ENCODE measurements at regions not wholly inside any gene's neighbourhood (a gene's known extent, or its start where the extent isn't known, plus 50 kb on each side); places are given as distances from the start of the nearest gene placed in this dataset.

DNA sequence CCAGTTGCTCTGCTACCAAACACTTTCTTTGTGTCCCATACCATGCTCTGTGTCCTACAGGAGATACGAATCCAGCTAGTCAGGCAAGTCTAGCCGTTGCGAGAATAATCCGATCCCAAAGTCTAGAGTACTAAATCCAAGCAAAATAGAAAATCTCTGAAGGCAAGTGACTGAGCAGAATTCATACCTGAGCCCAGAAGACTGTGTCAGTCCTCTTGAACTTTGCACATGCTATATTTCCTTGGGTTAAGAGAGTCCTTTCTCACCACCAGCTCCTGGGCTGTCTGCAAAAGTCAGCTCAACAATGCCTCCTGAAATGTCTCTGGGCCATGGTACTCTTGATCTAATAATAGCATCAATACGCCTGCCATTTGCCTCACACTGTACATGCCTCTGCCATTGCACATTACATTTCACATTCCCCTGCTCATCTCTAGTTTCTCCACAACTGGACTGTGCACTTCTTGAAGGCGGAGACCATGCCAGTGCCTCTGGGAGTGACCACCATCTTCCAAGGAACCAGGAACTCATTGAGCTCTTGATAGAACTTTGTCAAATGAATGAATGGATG lies 265.8 kb upstream of the ID2 start (continued):
- no peak for TF ChIP-seq CTCF (tag by site-specific recombination; IDR thresholded peaks at IDR 0.05)
- no peak for TF ChIP-seq ZNF350 (tag by site-specific recombination; IDR thresholded peaks at IDR 0.05)
- no peak for TF ChIP-seq ZSCAN23 (tag by site-specific recombination; IDR thresholded peaks at IDR 0.05)
- no peak for TF ChIP-seq ZNF623 (tag by site-specific recombination; IDR thresholded peaks at IDR 0.05)
- TF ChIP-seq ZNF48 (tag by site-specific recombination; IDR thresholded peaks at IDR 0.05) = no peak
- TF ChIP-seq SETDB1 (IDR thresholded peaks at IDR 0.05; ENCODE audit: insufficient read length, low read length) = no peak
- TF ChIP-seq GLIS1 (tag by site-specific recombination; IDR thresholded peaks at IDR 0.05) = no peak

DNA sequence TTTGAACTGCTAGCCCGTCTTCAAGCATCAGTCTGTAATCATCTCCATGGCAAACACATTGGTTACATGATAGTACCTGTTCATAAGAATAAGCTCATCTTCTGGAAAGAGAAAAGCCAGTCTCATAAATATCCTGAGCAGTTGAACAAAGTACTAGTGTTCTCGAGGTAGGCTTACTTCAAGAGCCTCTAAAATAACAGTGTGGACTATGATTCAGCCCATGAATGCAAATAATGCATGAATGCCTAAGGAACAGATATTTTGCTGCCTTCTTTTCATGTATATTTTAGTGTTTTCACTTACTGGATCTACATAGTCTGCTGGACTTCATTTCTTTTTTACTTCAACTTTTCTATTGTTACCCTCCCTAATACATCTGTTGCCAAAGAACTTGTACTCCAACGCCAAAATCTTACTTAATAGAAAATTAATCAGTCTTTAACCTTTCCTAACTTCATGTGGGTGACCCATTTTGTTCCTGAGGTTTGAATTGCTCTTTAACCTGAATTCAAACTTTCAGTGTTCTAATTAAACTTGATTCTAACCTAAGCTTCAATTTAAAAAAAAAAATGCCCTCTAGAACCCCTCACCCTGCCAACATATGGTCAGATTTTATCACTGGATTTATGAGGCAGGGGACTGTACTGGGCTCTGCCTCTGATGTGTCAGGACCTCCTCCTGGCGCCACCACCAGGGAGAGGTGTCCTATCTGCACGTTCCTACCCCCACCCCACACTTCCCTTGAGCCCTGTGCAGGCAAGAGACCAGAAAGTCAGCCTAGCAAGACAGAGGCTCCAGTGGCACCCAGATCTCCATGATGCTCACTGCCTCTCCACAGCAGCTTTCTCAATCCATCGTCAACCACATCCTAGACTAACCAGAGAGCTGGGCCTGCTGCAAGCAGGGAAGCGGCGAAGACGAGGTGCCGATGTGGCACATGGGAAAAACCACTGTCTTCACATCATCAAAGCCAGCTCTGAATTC lies 264.7 kb upstream of the ID2 start:
- Histone ChIP-seq H3K4me3 (ENCODE audit: low read depth, low read length) (no peak overlapping the region), H3K4me1 (ENCODE audit: control insufficient read depth, insufficient read depth, low read length) (no peaks in the 10 kb centered on the region; the same call in 1 of the 2 replicates), H3K27ac (ENCODE audit: extremely low read depth, low read depth, low read length) (no peak overlapping the region), H3K9me3 (ENCODE audit: control insufficient read depth, insufficient read depth, low read depth, low read length) (no peaks in the 10 kb centered on the region), H3K36me3 (ENCODE audit: control insufficient read depth in 2 of 2, insufficient read depth in 1 of 2, low read length in 2 of 2) (no peaks in the 10 kb centered on the region)
- no peak for TF ChIP-seq ZNF266 (tag by site-specific recombination; IDR thresholded peaks at IDR 0.05; ENCODE audit: low read depth)
- no peak for TF ChIP-seq ZNF707 (tag by site-specific recombination; IDR thresholded peaks at IDR 0.05)
- TF ChIP-seq ZBTB20 (tag by site-specific recombination; IDR thresholded peaks at IDR 0.05) = no peak
- no peak for TF ChIP-seq WT1 (tag by site-specific recombination; IDR thresholded peaks at IDR 0.05)
- ChIA-PET CTCF (no interaction called here), POLR2A (no interaction called here)

DNA sequence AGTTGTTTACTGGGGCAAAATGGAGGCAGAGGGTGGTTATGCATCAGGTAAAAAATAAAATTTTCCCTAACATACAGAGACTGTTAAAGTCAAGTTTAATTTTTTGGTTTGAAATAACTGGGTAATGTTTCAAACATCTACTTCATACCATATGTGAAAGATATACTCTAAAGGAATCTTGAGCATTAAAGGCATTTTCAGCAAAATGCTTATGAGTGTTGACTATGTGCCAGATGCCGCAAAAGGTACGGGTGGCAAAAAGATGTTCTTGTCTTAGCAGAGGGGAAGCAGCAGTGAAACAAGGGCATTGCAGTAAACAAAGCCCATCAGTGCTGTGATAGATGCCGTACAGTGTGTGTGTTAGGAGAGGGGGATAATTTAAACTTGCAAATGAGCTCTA lies 263.1 kb upstream of the ID2 start:
- Histone ChIP-seq H3K9me3 (ENCODE audit: control insufficient read depth, insufficient read depth, low read depth, low read length) (no peaks in the 10 kb centered on the region), H3K4me1 (ENCODE audit: control insufficient read depth, insufficient read depth, low read length) (no peaks in the 10 kb centered on the region), H3K36me3 (ENCODE audit: control insufficient read depth in 2 of 2, insufficient read depth in 1 of 2, low read length in 2 of 2) (no peaks in the 10 kb centered on the region), H3K4me3 (ENCODE audit: low read depth, low read length) (no peak overlapping the region), H3K27ac (ENCODE audit: extremely low read depth, low read depth, low read length) (no peak overlapping the region)
- POLR2A ChIA-PET = no interaction called here
- TF ChIP-seq ZNF76 (tag by site-specific recombination; IDR thresholded peaks at IDR 0.05; ENCODE audit: borderline replicate concordance, low read depth) (no peak), HOXD13 (CRISPR knock-in tag; IDR thresholded peaks at IDR 0.05; ENCODE audit: borderline replicate concordance) (no peak), ZNF624 (tag by site-specific recombination; IDR thresholded peaks at IDR 0.05) (no peak), ZEB2 (tag by site-specific recombination; IDR thresholded peaks at IDR 0.05) (no peak), PRDM6 (tag by site-specific recombination; IDR thresholded peaks at IDR 0.05) (no peak), ZNF221 (tag by site-specific recombination; IDR thresholded peaks at IDR 0.05; ENCODE audit: borderline replicate concordance) (no peak), ZNF174 (tag by site-specific recombination; IDR thresholded peaks at IDR 0.05) (no peak), ZNF404 (tag by site-specific recombination; IDR thresholded peaks at IDR 0.05) (no peak), ZBTB6 (tag by site-specific recombination; IDR thresholded peaks at IDR 0.05) (no peak)
- CTCF ChIA-PET = no interaction called here
